ENCODE measurements at regions not wholly inside any gene's neighbourhood (a gene's known extent, or its start where the extent isn't known, plus 50 kb on each side); places are given as distances from the start of the nearest gene placed in this dataset.
"Not testable (repeated sequence)": the region's sequence is repeated elsewhere in the genome, so short reads cannot be mapped to it uniquely, and the experiment has no call there.

DNA sequence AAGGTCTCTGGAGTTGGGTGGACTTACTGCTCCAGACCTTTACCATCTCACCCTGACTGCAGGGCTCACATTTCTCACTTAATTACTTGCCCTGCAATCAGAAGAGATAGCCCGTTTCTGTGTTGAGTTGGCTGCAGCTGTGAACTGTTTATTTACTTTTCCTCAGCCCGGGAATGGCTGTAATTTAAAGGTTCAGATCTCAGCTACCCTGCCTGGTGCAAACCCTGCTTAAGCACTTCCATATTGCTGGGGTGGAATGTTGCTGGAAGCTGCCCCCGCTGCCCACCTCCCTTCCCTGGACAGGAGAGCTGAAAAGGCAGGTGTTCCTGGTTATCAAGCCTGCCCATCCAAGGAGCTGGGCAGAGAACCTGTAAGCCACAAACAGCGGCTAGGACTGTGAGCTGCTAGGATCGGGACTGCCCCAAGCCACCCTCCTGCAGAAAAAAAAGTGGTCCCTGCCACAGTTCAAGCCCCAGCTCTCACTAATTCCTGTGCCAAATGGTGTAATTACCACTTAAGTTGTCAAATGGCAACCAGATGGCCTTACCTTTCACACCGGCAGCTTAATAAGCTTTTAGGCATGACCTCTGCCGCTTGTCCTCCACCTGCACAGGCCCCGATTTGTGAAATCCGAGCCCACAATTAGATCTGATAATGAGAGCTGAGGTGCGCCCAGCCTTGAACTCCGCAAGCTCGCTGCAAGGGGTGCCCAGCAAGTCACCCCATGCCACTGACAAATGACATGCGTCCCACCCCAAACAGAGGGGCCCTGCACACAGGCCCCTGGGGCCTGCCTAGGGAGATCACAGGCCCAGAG is 269.8 kb downstream of the C16orf95 start:
- Histone ChIP-seq H3K36me3 (no peaks in the 10 kb centered on the region), H3K9me3 (no peaks in the 10 kb centered on the region), H3K4me1 (ENCODE audit: control insufficient read depth in 1 of 2, low read depth in 2 of 2) (peaks cover 0 to 28% of the 10 kb centered on the region in 2 donors), H3K27me3 (replicated peaks; ENCODE audit: insufficient read depth) (no peaks in the 10 kb centered on the region), H3K4me3 (no peak overlapping the region), H3K27ac (no peak overlapping the region)
- TF ChIP-seq, protein P1, sequence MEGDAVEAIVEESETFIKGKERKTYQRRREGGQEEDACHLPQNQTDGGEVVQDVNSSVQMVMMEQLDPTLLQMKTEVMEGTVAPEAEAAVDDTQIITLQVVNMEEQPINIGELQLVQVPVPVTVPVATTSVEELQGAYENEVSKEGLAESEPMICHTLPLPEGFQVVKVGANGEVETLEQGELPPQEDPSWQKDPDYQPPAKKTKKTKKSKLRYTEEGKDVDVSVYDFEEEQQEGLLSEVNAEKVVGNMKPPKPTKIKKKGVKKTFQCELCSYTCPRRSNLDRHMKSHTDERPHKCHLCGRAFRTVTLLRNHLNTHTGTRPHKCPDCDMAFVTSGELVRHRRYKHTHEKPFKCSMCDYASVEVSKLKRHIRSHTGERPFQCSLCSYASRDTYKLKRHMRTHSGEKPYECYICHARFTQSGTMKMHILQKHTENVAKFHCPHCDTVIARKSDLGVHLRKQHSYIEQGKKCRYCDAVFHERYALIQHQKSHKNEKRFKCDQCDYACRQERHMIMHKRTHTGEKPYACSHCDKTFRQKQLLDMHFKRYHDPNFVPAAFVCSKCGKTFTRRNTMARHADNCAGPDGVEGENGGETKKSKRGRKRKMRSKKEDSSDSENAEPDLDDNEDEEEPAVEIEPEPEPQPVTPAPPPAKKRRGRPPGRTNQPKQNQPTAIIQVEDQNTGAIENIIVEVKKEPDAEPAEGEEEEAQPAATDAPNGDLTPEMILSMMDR (IDR thresholded peaks at IDR 0.05): no peak
- DNase-seq (ENCODE audit: low spot score): no peak
- no peak for ATAC-seq (ENCODE audit: insufficient number of reproducible peaks, low FRiP score, low read depth)

DNA sequence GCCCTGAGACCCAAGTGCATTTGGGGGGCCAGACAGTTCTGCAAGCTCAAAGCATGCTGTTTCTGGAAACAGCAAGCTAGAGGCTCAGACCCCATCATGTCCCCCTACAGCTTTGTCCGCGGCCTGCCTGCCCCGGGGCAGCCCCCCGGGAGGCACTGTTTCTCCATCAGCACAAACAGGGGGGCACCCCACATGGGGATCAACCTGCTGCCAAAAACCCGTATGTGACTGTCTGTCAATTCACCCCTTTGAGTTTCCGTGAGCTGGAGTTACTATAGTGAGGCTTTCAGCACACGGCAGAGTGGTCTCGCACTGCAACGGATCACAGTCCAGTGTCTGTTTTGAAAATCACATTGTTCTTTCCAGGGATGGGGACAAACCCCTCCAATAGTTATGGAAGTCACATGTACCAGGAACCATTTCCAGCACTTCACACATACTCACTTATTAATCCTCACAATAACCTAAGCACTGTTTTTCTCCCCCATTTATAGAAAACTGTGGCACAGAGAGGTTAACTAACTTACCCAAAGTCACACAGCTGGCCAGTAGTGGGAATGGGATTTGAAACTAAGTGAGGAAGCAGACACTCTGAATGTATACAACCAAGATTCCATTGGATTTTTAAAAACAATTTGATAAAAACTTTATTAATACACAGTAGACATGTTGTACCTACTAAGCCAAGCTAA is 269.0 kb downstream of the C16orf95 start:
- no peaks in the 10 kb centered on the region for H3K27me3 ChIP-seq (replicated peaks; ENCODE audit: insufficient read depth)
- H3K9me3 ChIP-seq: no peaks in the 10 kb centered on the region
- H3K27ac ChIP-seq: no peak overlapping the region
- no peak overlapping the region for H3K4me3 ChIP-seq
- no peak for DNase-seq (ENCODE audit: low spot score)
- TF ChIP-seq, protein P1 (IDR thresholded peaks at IDR 0.05): no peak
- no peaks in the 10 kb centered on the region for H3K36me3 ChIP-seq
- ATAC-seq (ENCODE audit: insufficient number of reproducible peaks, low FRiP score, low read depth): no peak
- H3K4me1 ChIP-seq (ENCODE audit: control insufficient read depth in 1 of 2, low read depth in 2 of 2): peaks cover 0 to 23% of the 10 kb centered on the region in 2 donors

DNA sequence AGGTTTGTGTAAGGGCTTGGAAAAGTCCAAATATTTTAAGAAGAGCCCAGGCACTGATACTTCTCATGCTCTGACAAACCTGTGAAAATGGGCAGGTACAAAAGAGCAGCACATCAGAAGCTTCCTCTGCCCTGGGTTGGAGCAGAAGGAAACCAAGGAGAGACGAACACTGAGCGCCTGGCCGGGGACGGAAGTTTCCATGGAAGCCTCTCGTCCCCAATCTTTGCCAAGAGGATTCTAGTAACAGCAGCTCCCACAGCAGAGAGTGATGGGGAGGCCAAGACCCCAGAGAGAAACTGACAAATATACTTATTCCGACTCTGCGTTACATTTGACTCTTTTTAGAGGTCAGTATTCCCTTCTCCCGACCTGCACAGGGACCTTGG is 268.5 kb downstream of the C16orf95 start:
- H3K36me3 ChIP-seq: no peaks in the 10 kb centered on the region
- TF ChIP-seq, protein P1 (IDR thresholded peaks at IDR 0.05): no peak
- H3K9me3 ChIP-seq: no peaks in the 10 kb centered on the region
- ATAC-seq (ENCODE audit: insufficient number of reproducible peaks, low FRiP score, low read depth) (no peak), DNase-seq (ENCODE audit: low spot score) (no peak)
- H3K4me3 ChIP-seq: no peak overlapping the region
- H3K27me3 ChIP-seq (replicated peaks; ENCODE audit: insufficient read depth): no peaks in the 10 kb centered on the region
- no peak overlapping the region for H3K27ac ChIP-seq
- H3K4me1 ChIP-seq (ENCODE audit: control insufficient read depth in 1 of 2, low read depth in 2 of 2): peaks cover 0 to 17% of the 10 kb centered on the region in 2 donors

DNA sequence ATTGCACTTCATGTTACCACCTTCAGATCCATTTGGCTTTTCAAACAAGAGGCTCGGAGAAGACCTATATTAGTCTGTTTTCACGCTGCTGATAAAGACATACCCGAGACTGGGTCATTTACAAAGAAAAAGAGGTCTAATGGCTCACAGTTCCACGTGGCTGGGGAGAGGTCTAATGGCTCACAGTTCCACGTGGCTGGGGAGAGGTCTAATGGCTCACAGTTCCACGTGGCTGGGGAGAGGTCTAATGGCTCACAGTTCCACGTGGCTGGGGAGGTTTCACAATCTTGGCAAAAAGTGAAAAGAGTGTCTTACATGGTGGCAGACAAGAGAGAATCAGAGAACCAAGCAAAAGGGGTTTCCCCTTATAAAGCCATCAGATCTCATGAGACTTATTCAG is 268.0 kb downstream of the C16orf95 start:
- peaks cover 0 to 12% of the 10 kb centered on the region in 2 donors for H3K4me1 ChIP-seq (ENCODE audit: control insufficient read depth in 1 of 2, low read depth in 2 of 2)
- H3K27me3 ChIP-seq (replicated peaks; ENCODE audit: insufficient read depth); H3K9me3 ChIP-seq; H3K27ac ChIP-seq; DNase-seq (ENCODE audit: low spot score); ATAC-seq (ENCODE audit: insufficient number of reproducible peaks, low FRiP score, low read depth); H3K4me3 ChIP-seq; H3K36me3 ChIP-seq: not testable (repeated sequence)

DNA sequence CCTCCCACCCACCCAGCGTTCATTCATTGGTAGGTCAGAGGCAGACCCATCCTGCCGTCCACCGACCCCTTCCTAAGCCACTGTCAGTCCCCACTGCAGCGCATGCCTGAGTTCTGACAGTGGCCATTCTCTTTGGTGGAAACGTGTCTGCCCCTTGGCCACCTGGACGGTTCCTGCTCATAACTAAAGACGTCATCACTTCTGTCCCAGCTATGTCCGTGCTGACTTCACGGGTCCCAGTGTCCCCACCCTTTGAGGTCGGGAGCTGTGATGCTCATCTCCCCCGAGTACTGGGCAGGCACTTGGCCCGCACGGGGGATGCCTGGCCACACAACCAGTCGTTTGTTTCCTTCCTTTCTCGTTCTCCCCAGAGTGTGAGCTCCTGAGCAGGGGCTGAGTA is 267.1 kb downstream of the C16orf95 start:
- TF ChIP-seq, protein P1 (IDR thresholded peaks at IDR 0.05): no peak

More for the DNA sequence above, 267.1 kb downstream of the C16orf95 start:
- peaks cover 0 to 6% of the 10 kb centered on the region in 2 donors for H3K4me1 ChIP-seq (ENCODE audit: control insufficient read depth in 1 of 2, low read depth in 2 of 2)
- ATAC-seq (ENCODE audit: insufficient number of reproducible peaks, low FRiP score, low read depth) (no peak), DNase-seq (ENCODE audit: low spot score) (no peak)
- H3K9me3 ChIP-seq: no peaks in the 10 kb centered on the region
- H3K4me3 ChIP-seq: no peak overlapping the region
- H3K27ac ChIP-seq: no peak overlapping the region
- no peaks in the 10 kb centered on the region for H3K36me3 ChIP-seq
- no peaks in the 10 kb centered on the region for H3K27me3 ChIP-seq (replicated peaks; ENCODE audit: insufficient read depth)

Measured in thoracic aorta (tissue), 2 donors.